BJ (cell line): ENCODE measurements at regions not wholly inside any gene's neighbourhood (a gene's known extent, or its start where the extent isn't known, plus 50 kb on each side); places are given as distances from the start of the nearest gene placed in this dataset.
A peak's percentile ranks its signal among the peaks of the same experiment; 100 is the strongest.

Experiments used
- CTCF ChIA-PET: fragments of 350-600 bp; formaldehyde crosslinking; extraction: SDS; loops from one replicate; lab custom pipeline; 2021; ENCODE audit warnings: antibody characterized with exemption, inconsistent platforms; lab: Yijun Ruan, JAX
- POLR2A ChIA-PET: fragments of 300-600 bp; sonication (Branson Sonifier 250); formaldehyde crosslinking; extraction: SDS; loops from one replicate; lab custom pipeline; 2021; ENCODE audit warnings: antibody characterized with exemption; lab: Charles Lee
- DNase-seq: peaks from one replicate; pipeline ENCODE4 v3.0.0-alpha.2; 2011; ENCODE audit warnings: low read depth
- H3K27me3 ChIP-seq: 2 replicates; pipeline ENCODE4 v1.6.0; 2011; ENCODE audit warnings: low read length; ENCODE audit not compliant: control insufficient read depth, insufficient read depth
- H3K36me3 ChIP-seq: 2 replicates; pipeline ENCODE4 v1.5.1; 2011; ENCODE audit warnings: low read length; ENCODE audit not compliant: control insufficient read depth, insufficient read depth
- H3K4me3 ChIP-seq: 2 replicates; pipeline ENCODE4 v1.5.1; 2011; ENCODE audit warnings: low read depth, mild to moderate bottlenecking, control low read depth, low read length
- TF ChIP-seq, protein P1 (sequence below): IDR thresholded peaks from 2 replicates; pipeline ENCODE4 v1.5.1; 2011; ENCODE audit warnings: low read depth, mild to moderate bottlenecking, control low read depth, inconsistent platforms, low read length, moderate library complexity; ENCODE audit not compliant: insufficient read depth

DNA sequence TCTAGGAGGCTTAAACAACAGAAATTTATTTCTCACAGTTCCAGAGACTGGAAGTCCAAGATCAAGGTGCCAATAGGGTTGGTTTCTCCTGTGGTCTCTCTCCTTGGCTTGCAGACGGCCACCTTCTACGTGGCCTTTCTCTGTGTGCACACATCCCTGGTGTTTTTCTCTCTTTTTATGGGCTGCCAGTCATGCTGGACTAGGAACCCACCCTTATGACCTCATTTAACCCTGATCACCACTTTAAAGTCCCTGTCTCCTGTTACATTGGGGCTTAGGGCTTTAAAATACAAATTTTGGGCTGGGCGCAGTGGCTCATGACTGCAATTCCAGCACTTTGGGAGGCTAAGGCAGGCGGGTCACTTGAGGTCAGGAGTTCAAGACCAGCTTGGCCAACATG is 157.1 kb downstream of the TLE1 start:
- no peak overlapping the region for H3K4me3 ChIP-seq
- POLR2A ChIA-PET: no interaction called here
- CTCF ChIA-PET: no interaction called here
- TF ChIP-seq, protein P1, sequence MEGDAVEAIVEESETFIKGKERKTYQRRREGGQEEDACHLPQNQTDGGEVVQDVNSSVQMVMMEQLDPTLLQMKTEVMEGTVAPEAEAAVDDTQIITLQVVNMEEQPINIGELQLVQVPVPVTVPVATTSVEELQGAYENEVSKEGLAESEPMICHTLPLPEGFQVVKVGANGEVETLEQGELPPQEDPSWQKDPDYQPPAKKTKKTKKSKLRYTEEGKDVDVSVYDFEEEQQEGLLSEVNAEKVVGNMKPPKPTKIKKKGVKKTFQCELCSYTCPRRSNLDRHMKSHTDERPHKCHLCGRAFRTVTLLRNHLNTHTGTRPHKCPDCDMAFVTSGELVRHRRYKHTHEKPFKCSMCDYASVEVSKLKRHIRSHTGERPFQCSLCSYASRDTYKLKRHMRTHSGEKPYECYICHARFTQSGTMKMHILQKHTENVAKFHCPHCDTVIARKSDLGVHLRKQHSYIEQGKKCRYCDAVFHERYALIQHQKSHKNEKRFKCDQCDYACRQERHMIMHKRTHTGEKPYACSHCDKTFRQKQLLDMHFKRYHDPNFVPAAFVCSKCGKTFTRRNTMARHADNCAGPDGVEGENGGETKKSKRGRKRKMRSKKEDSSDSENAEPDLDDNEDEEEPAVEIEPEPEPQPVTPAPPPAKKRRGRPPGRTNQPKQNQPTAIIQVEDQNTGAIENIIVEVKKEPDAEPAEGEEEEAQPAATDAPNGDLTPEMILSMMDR: no peak
- H3K27me3 ChIP-seq: no peaks in the 10 kb centered on the region
- H3K36me3 ChIP-seq: no peaks in the 10 kb centered on the region
- DNase-seq: no peak

GRCh38 chr9:81531511-81531910 is 157.8 kb downstream of the TLE1 start:
- ChIA-PET CTCF (interaction anchor here (1.0 kb wide), 1 partner anchor 9 kb away, joined by 3 read pairs; no protein-coding TSS in a partner anchor), POLR2A (no interaction called here)
- no peak overlapping the region for H3K4me3 ChIP-seq
- DNase-seq: no peak
- H3K27me3 ChIP-seq: no peaks in the 10 kb centered on the region
- no peaks in the 10 kb centered on the region for H3K36me3 ChIP-seq
- TF ChIP-seq, protein P1: no peak

GRCh38 chr9:81530846-81531245 is 158.5 kb downstream of the TLE1 start:
- TF ChIP-seq, protein P1: no peak
- Histone ChIP-seq H3K27me3 (no peaks in the 10 kb centered on the region), H3K4me3 (no peak overlapping the region), H3K36me3 (no peaks in the 10 kb centered on the region)
- no peak for DNase-seq
- CTCF ChIA-PET: interaction anchor here (1.0 to 1.1 kb wide), 2 partner anchors 8 to 20 kb away, joined by 3 read pairs; no protein-coding TSS in a partner anchor
- POLR2A ChIA-PET: no interaction called here

DNA sequence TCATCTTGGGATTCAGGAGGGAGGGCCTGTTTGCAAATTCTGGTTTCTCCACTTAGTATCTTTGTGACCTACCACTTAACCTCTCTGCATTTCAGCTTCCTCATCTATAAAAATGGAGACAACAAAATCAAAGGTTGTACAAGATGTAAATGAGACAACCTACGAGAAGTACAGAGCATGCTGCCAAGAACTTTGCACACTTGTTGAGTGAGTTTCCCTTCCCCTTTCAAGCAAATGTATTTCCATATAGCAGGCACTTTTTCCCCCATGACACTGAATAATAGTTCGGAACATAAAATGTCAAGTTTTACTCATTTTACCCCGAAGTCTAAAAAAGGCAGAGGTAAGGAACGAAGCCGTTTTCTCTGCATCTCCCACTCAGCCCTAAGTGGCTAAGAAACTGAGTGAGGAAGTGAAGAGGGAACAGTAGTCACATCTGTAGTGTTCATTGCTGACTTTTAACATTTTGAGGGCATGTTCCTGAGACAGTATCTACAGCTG is 159.0 kb downstream of the TLE1 start:
- Histone ChIP-seq H3K4me3 (no peak overlapping the region), H3K36me3 (no peaks in the 10 kb centered on the region), H3K27me3 (no peaks in the 10 kb centered on the region)
- POLR2A ChIA-PET: no interaction called here
- no peak for DNase-seq
- CTCF ChIA-PET: interaction anchor here (1.0 to 1.1 kb wide), 2 partner anchors 8 to 20 kb away, joined by 3 read pairs; no protein-coding TSS in a partner anchor
- TF ChIP-seq, protein P1: no peak

- Histone ChIP-seq H3K4me3 (no peak overlapping the region), H3K36me3 (no peaks in the 10 kb centered on the region), H3K27me3 (no peaks in the 10 kb centered on the region)
- ChIA-PET POLR2A (no interaction called here), CTCF (interaction anchor here (0.7 to 1.1 kb wide), 3 partner anchors 13 to 126 kb away, joined by 3 read pairs; no protein-coding TSS in a partner anchor)
- DNase-seq: peak; percentile 27
- TF ChIP-seq, protein P1: no peak
These were observed 159.7 kb downstream of the TLE1 start for GRCh38 chr9:81529556-81530193.
